IPS-18a (cell line): ENCODE measurements at regions not wholly inside any gene's neighbourhood (a gene's known extent, or its start where the extent isn't known, plus 50 kb on each side); places are given as distances from the start of the nearest gene placed in this dataset.
"Not testable (repeated sequence)": the region's sequence is repeated elsewhere in the genome, so short reads cannot be mapped to it uniquely, and the experiment has no call there.

Source experiments
- H3K27ac ChIP-seq: one replicate; pipeline ENCODE4 v1.5.1; 2013; ENCODE audit warnings: low read length
- H3K27me3 ChIP-seq: one replicate; pipeline ENCODE4 v1.6.1; 2013; ENCODE audit warnings: mild to moderate bottlenecking, low read length; ENCODE audit not compliant: control insufficient read depth, insufficient read depth
- H3K36me3 ChIP-seq: one replicate; pipeline ENCODE4 v1.6.1; 2013; ENCODE audit warnings: low read depth, low read length; ENCODE audit not compliant: control insufficient read depth
- H3K4me1 ChIP-seq: one replicate; pipeline ENCODE4 v1.6.1; 2013; ENCODE audit warnings: low read depth, low read length; ENCODE audit not compliant: control insufficient read depth
- H3K4me3 ChIP-seq: one replicate; pipeline ENCODE4 v1.5.1; 2013; ENCODE audit warnings: low read length
- H3K9ac ChIP-seq: one replicate; pipeline ENCODE4 v1.6.1; 2013; ENCODE audit warnings: mild to moderate bottlenecking, low read length, moderate library complexity
- H3K9me3 ChIP-seq: one replicate; pipeline ENCODE4 v1.6.1; 2013; ENCODE audit warnings: low read depth, low read length; ENCODE audit not compliant: control insufficient read depth

GRCh38 chr1:112855152-112855828 lies 100.7 kb downstream of the SLC16A1 start:
- no peak overlapping the region for H3K27ac ChIP-seq
- H3K4me3 ChIP-seq = no peak overlapping the region
- H3K36me3 ChIP-seq = no peaks in the 10 kb centered on the region
- H3K9me3 ChIP-seq = no peaks in the 10 kb centered on the region
- no peaks in the 10 kb centered on the region for H3K27me3 ChIP-seq
- H3K4me1 ChIP-seq = no peaks in the 10 kb centered on the region
- H3K9ac ChIP-seq = no peak overlapping the region

GRCh38 chr1:112854368-112854984 lies 101.5 kb downstream of the SLC16A1 start:
- not testable (repeated sequence) for H3K4me3 ChIP-seq

GRCh38 chr1:112853915-112854314 lies 102.1 kb downstream of the SLC16A1 start:
- H3K36me3 ChIP-seq, H3K9me3 ChIP-seq, H3K4me3 ChIP-seq, H3K9ac ChIP-seq, H3K27ac ChIP-seq, H3K4me1 ChIP-seq, H3K27me3 ChIP-seq: not testable (repeated sequence)

More at GRCh38 chr1:112854368-112854984, 101.5 kb downstream of the SLC16A1 start:
- not testable (repeated sequence) for H3K36me3 ChIP-seq, H3K9ac ChIP-seq, H3K9me3 ChIP-seq, H3K27me3 ChIP-seq, H3K27ac ChIP-seq, H3K4me1 ChIP-seq

- no peak overlapping the region for H3K4me3 ChIP-seq
- no peaks in the 10 kb centered on the region for H3K36me3 ChIP-seq
- H3K4me1 ChIP-seq = no peaks in the 10 kb centered on the region
- H3K27ac ChIP-seq = no peak overlapping the region
- H3K9ac ChIP-seq = no peak overlapping the region
- no peaks in the 10 kb centered on the region for H3K27me3 ChIP-seq
- H3K9me3 ChIP-seq = no peaks in the 10 kb centered on the region
Observed at GRCh38 chr1:112852934-112853333, 103.1 kb downstream of the SLC16A1 start.

GRCh38 chr1:112852276-112852675 lies 103.7 kb downstream of the SLC16A1 start:
- Histone ChIP-seq H3K9me3 (no peaks in the 10 kb centered on the region), H3K4me1 (no peaks in the 10 kb centered on the region), H3K4me3 (no peak overlapping the region), H3K27ac (no peak overlapping the region), H3K27me3 (no peaks in the 10 kb centered on the region), H3K9ac (no peak overlapping the region), H3K36me3 (no peaks in the 10 kb centered on the region)

DNA sequence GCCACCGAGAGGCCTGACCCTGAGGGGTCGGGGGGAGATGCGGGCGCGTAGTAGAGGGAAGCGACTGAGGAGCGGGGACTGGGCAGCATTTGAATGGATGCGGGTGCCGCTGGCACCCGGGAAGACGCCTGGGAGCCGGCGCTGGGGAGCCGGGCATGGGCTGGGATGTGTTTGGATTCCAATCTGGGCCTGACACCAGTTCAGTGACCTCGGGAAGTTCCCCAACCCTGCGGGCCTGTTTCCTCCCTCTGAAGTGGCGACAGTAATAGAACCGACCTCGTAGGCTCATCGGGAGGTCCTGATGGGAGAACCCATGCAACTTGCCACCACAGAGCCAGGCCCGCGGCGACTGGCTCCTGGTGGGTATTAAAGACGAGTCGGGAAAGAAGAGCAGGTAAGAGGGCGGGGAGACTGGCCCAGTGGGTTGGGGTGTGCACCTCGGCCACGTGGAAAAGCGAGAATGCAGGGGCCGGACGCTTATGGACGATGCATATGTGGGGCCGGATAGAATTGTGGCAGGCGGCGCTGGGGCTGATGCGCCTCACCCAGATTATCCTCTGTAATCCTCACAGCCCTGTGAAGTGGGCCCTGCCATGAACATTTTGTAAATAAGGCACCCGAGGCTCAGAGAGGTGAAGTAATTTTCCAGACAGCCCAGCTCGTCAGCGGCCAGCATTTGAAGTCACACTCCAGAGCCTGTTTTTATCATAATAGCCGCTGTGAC lies 105.8 kb downstream of the SLC16A1 start:
- H3K4me3 ChIP-seq = no peak overlapping the region
- H3K9me3 ChIP-seq = no peaks in the 10 kb centered on the region
- no peaks in the 10 kb centered on the region for H3K36me3 ChIP-seq
- peaks cover 6% of the 10 kb centered on the region for H3K4me1 ChIP-seq
- no peak overlapping the region for H3K27ac ChIP-seq
- no peak overlapping the region for H3K9ac ChIP-seq
- H3K27me3 ChIP-seq = no peaks in the 10 kb centered on the region

GRCh38 chr1:112849425-112850033 lies 106.5 kb downstream of the SLC16A1 start:
- H3K4me3 ChIP-seq = no peak overlapping the region
- H3K27me3 ChIP-seq = no peaks in the 10 kb centered on the region
- no peak overlapping the region for H3K9ac ChIP-seq
- H3K27ac ChIP-seq = no peak overlapping the region
- H3K4me1 ChIP-seq = peaks cover 6% of the 10 kb centered on the region
- H3K9me3 ChIP-seq = no peaks in the 10 kb centered on the region
- H3K36me3 ChIP-seq = no peaks in the 10 kb centered on the region

- H3K4me1 ChIP-seq = peaks cover 15% of the 10 kb centered on the region
- H3K4me3 ChIP-seq = no peak overlapping the region
- no peak overlapping the region for H3K9ac ChIP-seq
- H3K36me3 ChIP-seq = no peaks in the 10 kb centered on the region
- no peaks in the 10 kb centered on the region for H3K9me3 ChIP-seq
- H3K27me3 ChIP-seq = no peaks in the 10 kb centered on the region
- no peak overlapping the region for H3K27ac ChIP-seq
Observed at GRCh38 chr1:112841825-112842224, 114.2 kb downstream of the SLC16A1 start.

DNA sequence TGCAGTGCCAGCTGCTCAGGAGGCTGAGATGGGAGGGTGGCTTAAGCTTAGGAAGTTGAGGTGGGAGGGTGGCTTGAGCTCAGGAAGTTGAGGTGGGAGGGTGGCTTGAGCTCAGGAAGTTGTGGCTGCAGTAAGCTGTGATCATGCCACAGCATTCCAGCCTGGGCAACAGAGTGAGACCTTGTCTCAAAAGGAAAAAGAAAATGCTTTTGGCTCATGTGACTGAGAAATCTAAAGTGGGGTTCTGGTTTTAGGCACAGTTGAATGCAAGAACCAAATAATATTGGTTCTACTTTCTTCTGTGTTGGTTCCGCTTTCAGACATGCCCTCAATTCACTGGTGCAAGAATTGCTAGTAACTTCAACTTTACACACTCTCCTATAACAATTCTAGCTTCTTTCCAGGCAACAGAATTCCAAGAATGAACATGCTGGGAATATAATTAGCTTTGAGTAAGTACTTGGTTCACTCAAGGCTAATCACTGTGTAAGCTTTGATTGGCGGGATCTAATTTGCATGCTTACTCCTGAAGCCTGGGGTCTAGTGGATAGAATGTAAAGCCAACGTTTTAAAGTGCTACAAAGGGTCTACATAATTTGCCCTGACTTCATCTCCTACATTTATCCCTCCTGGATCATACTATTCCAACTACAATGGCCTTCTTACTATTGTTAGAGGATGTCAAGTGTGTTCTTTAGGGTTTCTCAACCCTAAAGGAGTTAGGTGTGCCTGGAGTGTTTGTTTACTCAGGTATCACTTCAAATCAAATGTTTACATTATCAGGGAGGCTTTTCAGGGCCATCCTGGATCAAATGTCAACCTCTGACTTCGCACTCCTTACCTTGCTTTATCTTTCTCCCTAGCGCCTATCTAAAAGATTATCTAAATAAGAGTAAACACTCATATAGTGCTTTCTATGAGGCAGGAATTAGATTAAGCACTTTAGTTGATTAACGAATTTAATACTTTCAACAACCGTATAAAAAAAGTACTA lies 115.1 kb downstream of the SLC16A1 start:
- Histone ChIP-seq H3K9me3 (no peaks in the 10 kb centered on the region), H3K27me3 (no peaks in the 10 kb centered on the region), H3K4me1 (peaks cover 15% of the 10 kb centered on the region), H3K27ac (no peak overlapping the region), H3K36me3 (no peaks in the 10 kb centered on the region), H3K9ac (no peak overlapping the region), H3K4me3 (no peak overlapping the region)

DNA sequence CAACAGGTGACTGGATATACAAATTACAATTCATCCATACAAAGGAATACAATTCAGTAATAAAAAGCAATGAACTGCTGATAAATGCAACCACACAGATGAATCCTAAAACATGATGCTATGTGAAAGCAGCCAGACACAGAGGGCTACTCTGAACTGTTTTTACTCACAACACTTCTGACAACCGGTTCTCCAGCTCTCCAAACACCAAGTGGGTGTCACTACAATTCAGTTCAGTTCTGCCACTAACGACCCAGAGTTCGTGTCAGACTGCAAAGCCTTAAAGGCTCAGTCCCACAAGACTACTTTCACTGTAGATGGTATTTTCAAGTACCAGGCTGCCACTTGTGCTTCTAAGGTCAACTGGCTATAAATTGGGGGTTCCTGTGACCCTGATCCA lies 119.4 kb downstream of the SLC16A1 start:
- Histone ChIP-seq H3K9me3 (no peaks in the 10 kb centered on the region), H3K27ac (no peak overlapping the region), H3K9ac (no peak overlapping the region), H3K4me3 (no peak overlapping the region), H3K27me3 (no peaks in the 10 kb centered on the region), H3K36me3 (no peaks in the 10 kb centered on the region), H3K4me1 (peaks cover 13% of the 10 kb centered on the region)

DNA sequence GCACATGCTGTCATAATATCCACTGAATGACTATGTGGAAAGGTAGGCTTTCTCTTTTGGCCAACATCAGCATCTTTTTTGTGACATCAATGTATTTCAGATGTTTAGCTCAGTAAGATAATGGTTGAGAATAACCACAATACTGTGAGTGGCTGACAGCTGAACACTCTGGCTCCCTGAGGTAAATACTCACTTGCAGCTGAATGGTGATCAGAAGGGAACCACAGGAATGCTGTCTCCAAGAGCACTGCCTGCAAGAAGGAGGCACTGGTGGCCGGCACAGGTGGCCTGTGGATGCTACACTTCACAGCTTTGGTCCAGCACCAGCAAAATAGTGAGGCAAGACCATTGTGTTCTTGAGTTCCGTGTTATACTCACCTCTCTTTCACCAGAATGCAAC lies 118.7 kb upstream of the PPM1J start:
- no peak overlapping the region for H3K27ac ChIP-seq
- H3K36me3 ChIP-seq = no peaks in the 10 kb centered on the region
- no peaks in the 10 kb centered on the region for H3K27me3 ChIP-seq
- H3K4me1 ChIP-seq = peaks cover 4% of the 10 kb centered on the region
- H3K9me3 ChIP-seq = no peaks in the 10 kb centered on the region
- no peak overlapping the region for H3K4me3 ChIP-seq
- no peak overlapping the region for H3K9ac ChIP-seq
